Mesenteric fat pad (tissue), 1 donor: ENCODE measurements at regions not wholly inside any gene's neighbourhood (a gene's known extent, or its start where the extent isn't known, plus 50 kb on each side); places are given as distances from the start of the nearest gene placed in this dataset.

Experiments
- DNase-seq: peaks from one replicate; pipeline ENCODE4 v3.0.0-alpha.2; 2020; ENCODE audit warnings: low spot score
- donor health status: DM: yes; HTN: yes; CAD: no.

DNA sequence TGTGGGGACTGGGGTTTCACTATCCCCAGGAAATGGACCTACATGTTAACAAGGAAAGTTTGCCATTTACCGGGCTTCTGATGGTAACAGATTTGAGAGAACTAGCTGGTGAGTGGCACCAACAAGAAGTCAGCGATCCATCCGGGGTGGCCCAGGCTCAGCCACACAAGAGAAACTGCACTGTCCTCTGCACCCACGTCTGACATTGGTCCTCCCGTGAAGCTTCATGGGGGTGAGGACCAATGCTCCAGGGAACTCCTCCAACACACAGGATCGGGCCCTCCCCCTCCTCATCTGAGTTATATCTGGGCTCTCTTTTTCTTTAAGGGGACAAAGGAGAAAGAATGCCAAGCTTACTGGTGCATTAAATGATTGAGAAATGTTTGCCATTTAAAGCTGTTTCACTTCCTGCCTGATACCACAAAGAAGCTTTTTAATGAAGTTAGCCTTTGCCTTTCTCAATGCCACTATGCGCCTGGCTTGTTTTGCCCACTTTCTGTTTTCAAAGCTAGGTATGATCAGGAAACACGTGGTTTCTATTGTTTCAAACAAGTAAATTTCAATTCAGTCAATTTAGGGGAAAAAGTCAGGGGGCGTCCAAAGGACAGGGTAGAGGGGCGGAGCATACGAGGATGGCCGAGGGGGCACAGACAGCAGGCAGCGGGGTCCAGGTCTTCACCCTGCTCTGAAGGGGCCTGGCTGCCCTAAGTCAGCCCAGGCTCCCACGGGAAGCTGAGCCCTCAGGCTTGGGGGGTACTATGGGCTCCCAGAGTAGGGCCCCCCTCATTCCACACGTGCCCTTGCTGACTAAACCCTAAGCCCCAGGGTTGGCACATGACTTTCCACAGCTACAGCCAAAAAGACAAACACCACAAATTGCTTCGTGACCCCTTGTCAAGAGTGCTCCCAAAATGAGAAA, 204.0 kb upstream of the ID2 start:
- DNase-seq: no peak

DNA sequence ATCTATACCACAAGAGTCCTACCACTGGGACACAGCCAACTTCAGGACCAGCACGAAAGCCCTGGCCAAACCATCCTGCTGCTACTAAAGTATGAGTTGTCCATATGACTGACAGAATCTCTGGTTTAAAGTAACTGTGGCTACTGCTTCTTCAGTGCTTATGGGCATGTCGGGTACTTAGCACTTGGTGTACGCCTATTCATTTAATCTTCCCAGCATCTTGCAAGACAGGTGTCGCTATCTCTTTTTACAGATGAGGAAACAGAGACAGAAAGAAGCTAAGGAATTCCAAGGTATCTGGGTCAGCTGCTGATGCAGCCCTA, 203.4 kb upstream of the ID2 start:
- DNase-seq: no peak

DNA sequence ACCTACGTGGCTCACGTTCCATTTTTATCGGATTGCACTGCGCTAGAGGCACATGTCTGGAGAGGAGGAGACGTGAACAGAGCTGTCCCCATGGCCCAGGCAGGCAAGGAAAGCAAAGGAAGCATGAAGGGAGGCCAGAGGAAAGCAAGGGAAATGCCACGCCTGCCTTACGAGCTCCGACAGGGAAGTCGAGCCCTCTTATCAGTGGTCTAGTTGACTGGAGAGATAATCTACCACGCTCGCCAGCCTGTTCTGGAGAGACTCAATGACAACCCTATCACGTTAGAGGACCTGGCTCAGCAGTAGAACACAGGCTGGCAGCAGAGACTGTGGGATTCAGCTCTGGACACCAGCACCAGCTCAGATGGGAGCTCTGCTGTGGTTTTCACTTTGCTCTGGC, 202.6 kb upstream of the ID2 start:
- peak; percentile 64 for DNase-seq

DNA sequence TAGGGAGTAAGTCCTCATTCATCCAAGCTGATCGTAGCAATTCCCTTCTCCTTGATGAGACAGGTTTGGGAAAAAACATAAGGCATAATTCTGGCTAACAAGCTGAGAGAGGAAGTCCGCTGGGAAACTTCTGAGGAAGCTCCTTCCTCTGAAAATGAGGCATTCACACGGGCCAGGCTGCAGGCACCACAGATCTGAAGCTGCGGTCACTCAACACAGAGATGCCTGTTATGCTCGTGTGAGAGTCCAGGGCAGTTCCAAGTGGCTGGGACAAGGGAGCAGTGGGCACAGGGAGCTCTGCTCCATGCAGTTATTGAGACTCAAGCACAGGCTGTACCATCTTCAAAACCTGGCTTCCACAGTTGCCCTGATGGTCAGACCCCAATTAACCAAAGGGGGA, 200.9 kb upstream of the ID2 start:
- DNase-seq: no peak

DNA sequence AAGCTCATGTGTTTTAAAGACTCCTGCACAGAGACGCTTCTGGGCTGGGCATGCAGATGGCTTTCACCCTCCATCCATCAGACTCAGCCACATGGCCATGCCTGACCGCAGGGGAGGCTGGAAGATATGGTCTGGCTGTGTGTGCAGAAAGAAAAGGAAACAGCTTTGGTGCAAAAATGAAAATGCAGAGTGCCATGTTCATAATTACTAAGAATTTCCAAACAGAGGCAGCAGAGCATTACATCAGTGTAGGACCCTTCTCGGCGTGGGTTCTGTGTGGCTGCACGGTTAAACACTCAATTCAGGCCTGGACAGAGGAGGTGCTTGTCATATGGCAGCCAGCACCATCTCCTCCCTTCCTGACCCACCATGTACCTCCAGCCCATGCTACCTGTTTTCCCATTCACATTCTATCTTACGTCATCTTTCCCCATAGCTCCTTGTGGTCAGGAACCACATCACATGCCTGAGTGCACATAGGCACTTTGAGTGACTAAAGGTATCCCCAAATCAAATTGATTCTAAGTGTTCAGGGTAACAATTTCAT, 200.3 kb upstream of the ID2 start:
- no peak for DNase-seq

DNA sequence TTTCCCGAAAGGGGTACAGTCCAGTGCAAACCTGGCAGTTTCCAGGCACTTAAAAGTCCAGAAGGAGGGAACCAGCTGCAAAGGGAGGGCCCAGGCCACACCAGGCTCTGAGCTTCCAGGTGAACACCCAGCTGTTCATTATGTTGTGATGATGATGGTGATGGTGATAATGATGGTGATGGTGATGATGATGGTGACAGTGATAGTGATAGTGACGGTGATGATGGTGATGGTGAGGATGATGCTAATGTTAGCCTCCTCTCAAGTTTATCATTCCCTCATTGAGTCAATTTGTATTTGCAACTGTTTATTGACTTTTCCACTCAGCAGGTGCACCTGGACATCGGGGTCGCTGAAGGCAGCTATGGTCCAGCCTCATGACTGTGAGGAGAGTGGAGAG, 199.4 kb upstream of the ID2 start:
- no peak for DNase-seq

DNA sequence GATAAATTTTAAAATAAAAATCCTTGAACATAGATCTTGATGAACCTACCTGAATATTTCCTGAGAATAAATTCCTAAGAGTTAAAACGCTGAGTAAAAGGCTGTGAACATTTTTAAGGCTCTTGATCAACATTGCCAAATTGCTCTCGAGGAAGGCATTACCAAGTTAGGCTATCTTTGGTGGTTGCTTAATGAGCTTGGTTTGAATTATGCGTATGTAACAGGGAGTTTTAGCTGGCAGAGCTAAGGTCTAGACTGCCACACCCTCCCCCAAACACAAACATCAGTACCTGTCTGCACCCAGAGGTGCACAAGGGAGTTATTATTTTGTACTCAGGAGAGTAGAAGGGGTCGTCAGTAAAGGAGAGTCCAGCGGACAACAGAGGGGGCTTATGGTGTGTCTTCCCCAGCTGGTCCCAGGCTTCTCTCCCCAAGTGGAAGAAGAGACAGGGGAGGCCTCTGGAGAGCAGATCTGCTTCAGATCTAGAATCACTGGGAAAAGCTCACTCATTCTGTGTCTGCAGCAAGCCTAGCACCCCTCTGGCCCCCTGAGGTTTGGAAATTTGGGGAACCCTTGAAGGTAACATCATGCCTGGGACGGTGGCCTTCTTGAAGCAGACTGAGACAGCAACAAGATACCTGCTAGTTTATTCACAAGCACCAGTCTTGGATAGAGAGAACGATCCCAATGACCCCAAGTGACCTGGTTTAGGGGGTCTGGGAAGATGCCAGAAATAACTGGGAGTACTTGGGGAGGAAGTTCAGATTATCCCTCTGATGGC, 197.2 kb upstream of the ID2 start:
- no peak for DNase-seq

DNA sequence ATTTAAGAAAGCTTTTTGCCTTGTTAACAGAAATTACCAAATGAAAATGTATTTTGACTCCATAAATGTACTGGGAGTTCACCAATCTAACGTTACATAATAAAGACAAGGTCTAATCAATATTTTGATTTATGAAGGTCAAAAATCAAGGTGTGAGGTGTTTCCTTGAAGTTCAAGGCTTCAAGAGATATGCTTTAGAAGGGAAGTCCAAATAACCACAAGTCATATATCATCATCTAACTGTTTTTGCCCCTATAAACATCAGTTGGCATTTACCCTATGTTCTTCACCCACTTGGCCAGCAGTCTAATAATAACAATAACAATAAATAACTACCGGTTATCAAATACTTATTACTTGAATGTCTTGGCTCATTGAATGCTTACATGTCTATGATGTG, 196.1 kb upstream of the ID2 start:
- DNase-seq: no peak

DNA sequence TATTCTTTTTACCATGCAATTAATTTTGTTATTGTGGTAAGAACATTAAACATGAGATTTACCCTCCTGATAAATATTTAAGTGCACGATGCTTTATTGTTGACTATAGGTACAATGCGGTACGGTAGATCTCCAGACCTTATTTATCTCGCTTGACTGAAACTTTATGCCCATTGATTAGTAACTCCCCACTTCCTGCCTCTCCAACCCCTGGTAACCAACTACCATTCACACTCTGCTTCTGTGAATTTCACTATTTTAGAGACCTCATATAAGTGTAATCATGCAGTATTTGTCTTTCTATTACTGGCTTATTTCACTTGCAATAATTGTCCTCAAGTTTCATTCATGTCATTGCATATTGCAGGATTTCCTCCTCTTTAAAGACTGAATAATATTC, 195.7 kb upstream of the ID2 start:
- DNase-seq: no peak

DNA sequence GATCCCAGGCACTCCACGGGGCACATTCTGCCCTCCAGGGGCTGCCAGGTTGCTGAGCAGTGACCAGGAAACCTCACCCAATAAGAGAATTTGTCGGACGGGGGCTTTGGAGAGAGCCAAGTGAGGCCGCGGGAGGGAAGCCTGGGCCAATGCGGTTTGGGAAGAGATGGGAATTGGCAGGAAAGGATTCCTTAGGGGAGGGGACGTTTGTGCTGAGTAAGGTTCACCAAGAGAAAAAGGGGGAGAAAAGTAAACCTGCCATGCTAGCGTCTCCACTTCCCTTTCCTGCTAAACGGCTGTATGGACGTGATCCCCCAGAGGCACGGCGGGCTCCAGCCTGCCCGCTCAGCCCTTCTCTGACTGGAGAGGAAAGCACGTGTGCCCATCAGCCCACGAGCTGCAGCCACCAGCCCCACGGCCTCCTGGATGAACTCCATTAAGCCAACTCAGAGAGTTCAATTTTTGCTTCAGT, 194.4 kb upstream of the ID2 start:
- peak; percentile 67 for DNase-seq

DNA sequence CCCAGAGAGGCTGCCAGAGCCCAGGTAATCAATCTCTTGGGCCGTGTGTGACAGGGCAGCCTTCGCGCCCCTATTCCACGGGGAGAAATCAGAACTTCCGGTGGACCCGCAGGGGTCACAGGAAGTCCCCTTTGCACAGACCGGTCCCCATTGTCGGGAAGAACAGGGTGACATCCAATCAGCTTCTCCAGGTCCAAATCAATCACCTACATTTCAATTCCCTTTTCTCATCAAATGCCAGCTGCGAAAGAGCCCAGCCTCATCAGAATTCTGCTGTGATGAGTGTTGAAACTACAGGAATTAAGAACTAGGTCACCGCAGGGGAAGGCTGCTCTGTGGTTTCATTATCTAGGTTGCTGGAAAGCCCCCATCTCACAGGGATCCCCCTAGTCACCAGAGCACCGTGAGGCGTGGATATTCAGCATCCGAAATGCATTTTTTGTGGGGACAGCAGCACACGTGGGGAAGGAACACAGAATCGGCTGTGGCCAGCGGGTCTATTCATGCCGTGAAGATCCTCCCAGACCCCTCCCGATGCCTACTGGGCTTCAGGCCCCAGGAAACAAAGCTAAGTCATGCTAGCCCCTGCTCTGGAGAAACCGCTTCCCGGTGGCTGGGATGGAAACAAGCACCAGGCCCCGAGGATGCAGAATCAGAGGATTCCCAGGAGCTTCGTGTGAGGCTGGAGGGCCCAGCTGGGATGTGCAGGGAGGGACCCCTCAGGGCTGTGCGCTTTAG, 193.7 kb upstream of the ID2 start:
- peak; percentile 35 for DNase-seq

DNA sequence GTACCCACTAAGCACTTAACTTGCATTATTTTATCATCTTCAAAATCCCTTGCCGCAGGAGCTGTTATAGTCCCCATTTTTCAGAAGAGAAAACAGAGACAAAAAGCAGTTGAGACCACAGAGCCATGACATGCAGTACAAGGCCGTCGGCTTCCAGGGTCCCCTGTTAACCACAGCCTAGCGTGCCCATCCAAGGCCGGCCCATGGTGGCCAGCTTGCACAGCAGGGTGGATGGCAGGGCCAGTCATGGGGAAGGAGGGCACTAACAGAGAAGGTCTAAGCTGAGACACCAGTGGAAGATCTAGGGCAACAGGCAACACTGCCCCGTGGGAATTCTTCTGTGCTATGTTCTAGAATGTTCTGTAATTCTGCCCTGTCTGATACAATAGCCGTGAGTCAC, 192.6 kb upstream of the ID2 start:
- no peak for DNase-seq

DNA sequence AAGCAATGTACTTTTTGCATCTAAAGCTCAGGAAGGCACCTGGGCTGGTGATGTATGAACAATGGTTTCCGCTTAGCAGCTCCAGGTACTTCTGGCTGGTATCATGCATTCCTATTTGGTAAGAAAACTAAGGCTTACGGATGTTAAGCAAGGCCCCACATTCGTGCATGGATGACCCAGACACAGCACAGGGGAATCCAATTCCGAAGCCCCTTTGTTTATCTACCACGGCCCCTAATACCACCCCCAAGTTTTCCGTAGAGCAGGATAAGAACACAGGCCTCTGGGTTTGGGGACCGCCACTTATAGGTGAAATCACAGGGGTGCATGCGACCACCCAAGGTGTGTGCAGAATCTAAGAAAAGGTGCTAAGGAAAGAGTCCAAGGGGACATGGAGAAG, 192.1 kb upstream of the ID2 start:
- DNase-seq: no peak

DNA sequence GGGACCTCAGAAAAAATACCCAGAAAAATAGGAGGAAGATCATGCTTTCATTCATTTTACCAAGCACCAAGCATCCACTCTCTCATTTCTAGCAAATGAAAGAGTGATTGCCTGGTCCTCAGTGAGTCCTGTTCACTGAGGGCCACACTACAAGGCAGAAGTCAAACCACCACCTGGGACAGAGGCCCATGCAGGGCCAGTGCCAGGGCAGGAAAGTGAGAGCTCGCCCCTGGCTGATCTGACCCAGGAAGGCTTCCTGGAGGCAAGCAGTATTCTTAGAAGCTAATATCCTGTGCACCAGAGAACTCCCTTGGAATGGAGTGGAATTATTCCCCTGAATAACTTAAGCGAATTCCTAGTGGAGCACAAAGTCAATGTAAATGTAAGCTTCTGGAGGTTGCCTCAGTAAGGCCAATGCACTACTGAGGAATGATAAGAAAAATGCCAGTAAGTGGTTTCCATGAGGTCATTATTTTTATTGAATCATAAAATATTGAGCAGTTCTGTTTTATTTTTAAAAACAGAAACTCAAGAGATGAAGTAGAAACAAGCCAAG, 191.6 kb upstream of the ID2 start:
- DNase-seq: no peak

DNA sequence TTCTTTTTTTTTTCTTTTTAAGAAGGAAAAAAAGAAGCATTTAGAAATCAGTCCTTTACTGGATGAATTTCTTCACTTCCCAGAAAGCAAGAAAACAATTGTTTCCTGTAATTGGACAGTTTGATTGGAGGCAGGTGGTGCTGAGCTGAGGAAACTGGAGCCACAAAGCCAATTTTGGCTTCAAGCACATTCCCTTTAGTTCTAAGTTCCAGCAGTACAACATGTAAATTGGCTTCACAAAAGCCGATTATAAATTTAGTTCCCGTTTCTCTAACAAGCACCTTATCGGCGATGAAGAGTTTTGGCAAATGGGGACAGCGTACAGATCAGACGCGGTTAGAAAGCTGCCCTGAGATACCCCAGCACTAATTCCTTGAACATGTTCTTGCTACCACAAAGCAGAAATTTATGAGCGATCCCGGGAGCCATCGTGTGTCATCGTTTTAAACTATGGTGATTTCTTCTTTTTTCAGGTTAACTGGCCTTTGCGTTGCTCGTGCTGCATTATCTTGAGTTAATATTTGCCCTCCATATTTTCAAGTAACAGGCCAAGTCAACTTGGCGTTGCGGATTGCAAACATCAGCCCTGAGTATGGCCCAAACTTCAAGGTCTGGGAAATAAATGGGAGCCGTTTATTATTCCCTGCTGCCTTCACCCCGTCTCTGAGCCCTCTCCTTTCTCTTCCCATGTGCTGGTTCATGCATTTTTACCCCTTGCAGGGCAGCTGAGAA, 190.4 kb upstream of the ID2 start:
- no peak for DNase-seq

DNA sequence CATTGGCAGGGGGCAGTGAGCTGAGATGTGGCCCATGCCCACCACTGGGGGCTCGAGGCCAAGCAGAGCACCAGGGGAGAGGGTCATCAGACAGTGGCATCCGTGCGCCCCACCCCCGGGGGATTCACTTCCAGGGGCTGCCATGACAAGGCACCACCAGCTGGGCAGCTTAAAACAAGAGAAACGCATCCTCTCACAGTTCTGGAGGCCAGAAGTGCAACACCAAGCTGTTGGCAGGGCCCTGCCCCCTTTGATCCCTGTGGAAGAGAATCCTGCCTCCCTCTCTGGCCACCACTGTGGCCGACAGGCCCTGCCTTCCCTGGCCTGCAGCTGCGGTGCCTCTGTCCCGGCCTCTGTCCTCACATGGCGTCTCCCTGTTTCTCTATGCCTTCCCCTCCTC, 187.7 kb upstream of the ID2 start:
- DNase-seq: no peak

DNA sequence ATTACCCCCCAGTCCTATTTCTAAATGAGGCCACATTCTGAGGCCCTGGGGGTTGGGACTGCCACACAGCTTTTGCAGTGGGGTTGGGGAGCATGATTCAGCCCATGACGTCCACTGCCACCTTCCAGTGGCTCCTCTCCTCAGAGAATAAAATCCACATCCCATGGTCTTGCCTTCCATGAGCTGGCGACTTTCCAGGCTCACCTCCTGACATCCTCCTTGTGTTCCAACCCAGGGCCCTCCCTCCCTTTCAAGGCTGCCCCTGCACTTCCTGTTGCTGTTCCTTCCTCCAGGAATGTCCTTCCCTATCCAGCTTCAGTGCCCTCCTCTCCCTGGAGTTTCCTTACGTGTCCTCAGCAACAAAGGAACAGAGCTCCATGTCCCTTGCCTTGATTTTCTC, 187.3 kb upstream of the ID2 start:
- DNase-seq: no peak

DNA sequence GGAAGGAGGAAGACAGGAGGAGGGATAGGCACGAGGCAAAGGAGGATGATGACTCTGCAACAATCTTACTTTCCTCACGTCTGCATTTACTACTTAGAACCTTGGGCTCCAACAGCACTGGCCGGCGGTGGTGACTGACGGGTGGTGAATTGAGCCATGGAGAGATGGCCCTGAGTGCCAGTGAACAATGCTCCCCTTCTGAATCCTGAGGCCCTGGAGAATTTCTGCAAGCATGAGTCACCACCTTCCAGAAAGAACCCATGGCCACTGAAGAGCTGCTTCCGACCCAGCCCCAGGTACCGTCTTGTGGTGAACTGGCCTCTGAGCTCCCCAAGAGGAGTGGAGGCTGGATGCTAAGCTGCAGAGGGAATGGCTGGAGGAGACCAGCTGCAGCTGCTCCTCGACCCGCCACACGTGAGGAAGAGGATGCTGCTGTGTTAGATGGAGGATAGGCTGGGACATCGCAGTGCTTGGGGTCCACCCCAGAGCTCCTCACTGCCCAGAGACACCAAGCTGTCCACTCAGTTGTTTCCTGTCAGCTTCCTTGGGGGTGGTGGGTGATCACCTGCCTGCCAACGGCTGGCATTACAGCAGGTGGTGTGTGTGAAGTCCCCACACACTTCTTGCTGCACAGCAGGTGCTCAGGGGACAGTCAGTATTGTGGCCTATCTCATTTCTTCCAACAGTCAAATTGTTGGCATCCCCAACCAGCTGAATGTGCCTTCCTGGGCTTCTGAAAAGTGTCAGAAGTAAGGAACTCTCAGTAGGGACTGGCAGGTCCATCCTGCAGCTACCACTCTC, 186.5 kb upstream of the ID2 start:
- no peak for DNase-seq

DNA sequence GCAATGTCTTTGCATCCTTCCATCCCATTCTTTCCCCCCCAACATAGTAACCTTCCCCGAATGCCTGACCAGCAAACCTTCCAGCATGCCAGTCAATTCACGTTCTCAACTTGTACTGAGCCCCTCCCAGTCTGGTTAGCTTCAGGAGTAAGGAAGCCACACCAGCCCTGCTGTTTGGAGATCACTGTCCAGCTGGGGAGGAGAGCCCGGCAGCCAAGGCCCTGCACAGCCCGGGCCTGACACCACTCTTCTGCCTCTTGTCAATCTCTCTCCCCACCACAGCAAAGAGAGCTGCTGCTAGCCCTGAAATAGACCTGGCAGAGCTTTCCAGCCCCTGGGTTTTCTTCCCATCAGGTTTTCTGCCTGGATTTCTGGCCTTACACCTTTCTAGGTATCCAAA, 185.8 kb upstream of the ID2 start:
- DNase-seq: no peak

DNA sequence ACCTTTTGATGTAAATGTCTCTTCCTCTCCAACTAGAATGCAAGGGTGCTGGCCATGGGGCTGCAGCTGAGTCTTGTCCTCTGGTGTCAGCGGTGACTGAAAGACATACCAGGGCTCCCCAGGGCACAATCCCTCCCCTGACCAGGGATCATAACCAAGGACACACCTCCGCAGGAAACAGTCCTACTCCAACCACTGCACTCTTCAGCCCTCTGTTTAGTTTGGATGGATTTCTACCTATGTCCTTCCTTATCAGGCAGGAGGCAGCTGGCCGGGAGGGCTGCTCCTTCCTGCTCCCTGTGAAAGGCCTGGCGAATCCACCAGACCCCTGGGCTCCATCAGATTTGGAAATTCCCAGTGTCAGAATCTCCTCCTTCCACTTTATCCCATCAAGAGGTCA, 185.2 kb upstream of the ID2 start:
- DNase-seq: no peak
